HCT116 (cell line): ENCODE measurements at regions not wholly inside any gene's neighbourhood (a gene's known extent, or its start where the extent isn't known, plus 50 kb on each side); places are given as distances from the start of the nearest gene placed in this dataset.
"Not testable (repeated sequence)": the region's sequence is repeated elsewhere in the genome, so short reads cannot be mapped to it uniquely, and the experiment has no call there.

Experiments
- ATAC-seq: fragments of 200-7000 bp; cut with Tn5 transposase; 2 replicates; pipeline ENCODE4 v1.9.1; 2020; ENCODE audit warnings: mild to moderate bottlenecking, moderate library complexity
- BruUV-seq: library from RNA; stranded (reverse); fragments of 400-500 nt; replicated peaks from 2 replicates; lab custom pipeline; 2021; lab: Mats Ljungman, UMichigan
- CTCF ChIA-PET: fragments of 300-600 bp; sonication (Branson Sonifier 250); formaldehyde crosslinking; loops from one replicate; lab custom pipeline; 2021; ENCODE audit warnings: antibody characterized with exemption; lab: Charles Lee
- POLR2A ChIA-PET: fragments of 300-600, 350-600 bp; sonication (Branson Sonifier 250); formaldehyde crosslinking; loops from one replicate; lab custom pipeline; 2021; ENCODE audit warnings: antibody characterized with exemption; lab: Charles Lee
- RAD21 ChIA-PET, 2 experiments: fragments of 300-600 bp; sonication (Branson Sonifier 250); formaldehyde crosslinking; loops; one replicate each; lab custom pipeline; 2023; ENCODE audit warnings: low total read pairs in 2 of 2; ENCODE audit not compliant: uncharacterized antibody in 2 of 2, unreplicated experiment in 2 of 2, low non-redundant PET in 1 of 2; lab: Charles Lee
- DNase-seq: peaks from one replicate; pipeline ENCODE4 v3.0.0-alpha.2; 2010; ENCODE audit warnings: low read depth, low spot score
- H2AFZ ChIP-seq: fragments of 200-600 bp; shearing (Covaris generic), sonication (generic); 2 replicates; pipeline ENCODE4 v1.6.1; 2017; ENCODE audit warnings: low read depth, mixed run types, mixed read lengths, antibody characterized with exemption, low read length; ENCODE audit not compliant: poor library complexity, severe bottlenecking
- H3K27ac ChIP-seq: 2 replicates; pipeline ENCODE4 v1.5.1; 2012; ENCODE audit warnings: low read depth, low read length
- H3K27me3 ChIP-seq: fragments of 200-600 bp; sonication (generic); 2 replicates; pipeline ENCODE4 v1.6.1; 2016; ENCODE audit warnings: mixed run types, low read length, mixed read lengths; ENCODE audit not compliant: insufficient read depth
- H3K36me3 ChIP-seq, 2 experiments: fragments of 200-500 bp in 1 of 2; fragments of 200-600 bp in 1 of 2; sonication (Bioruptor generic) in 1 of 2; sonication (generic) in 1 of 2; 2 replicates each; pipeline versions ENCODE4 v1.5.1 to v1.6.1; 2014 to 2016; ENCODE audit warnings: low read length in 2 of 2, inconsistent platforms in 1 of 2, mixed read lengths in 1 of 2, mixed run types in 1 of 2; ENCODE audit not compliant: insufficient read depth in 2 of 2, control insufficient read depth in 1 of 2
- H3K4me1 ChIP-seq, 2 experiments: fragments of 200-600 bp in 1 of 2; sonication (generic) in 1 of 2; 2 replicates each; pipeline versions ENCODE4 v1.5.1 to v1.6.1; 2012 to 2017; ENCODE audit warnings: low read length in 2 of 2, inconsistent platforms in 1 of 2, mild to moderate bottlenecking in 1 of 2, mixed read lengths in 1 of 2, mixed run types in 1 of 2, moderate library complexity in 1 of 2; ENCODE audit not compliant: insufficient read depth in 2 of 2, control insufficient read depth in 1 of 2
- H3K4me2 ChIP-seq: fragments of 200-600 bp; sonication (generic); 2 replicates; pipeline ENCODE4 v1.6.1; 2017; ENCODE audit warnings: mixed run types, low read length, mixed read lengths
- H3K4me3 ChIP-seq, 2 experiments: fragments of 200-600 bp in 1 of 2; sonication (generic) in 1 of 2; replicated peaks in 1 of 2; 2 replicates each; pipeline ENCODE4 v1.5.1; 2011 to 2016; ENCODE audit warnings: low read length in 2 of 2, control low read depth in 1 of 2, low read depth in 1 of 2, mild to moderate bottlenecking in 1 of 2, mixed read lengths in 1 of 2, mixed run types in 1 of 2
- H3K79me2 ChIP-seq: fragments of 200-600 bp; sonication (generic); 2 replicates; pipeline ENCODE4 v1.6.1; 2017; ENCODE audit warnings: mild to moderate bottlenecking, mixed run types, low read length, moderate library complexity, mixed read lengths; ENCODE audit not compliant: insufficient read depth
- H3K9ac ChIP-seq: fragments of 200-600 bp; sonication (generic); 2 replicates; pipeline ENCODE4 v1.6.1; 2016; ENCODE audit warnings: low read length, mixed read lengths
- H3K9me2 ChIP-seq: fragments of 200-600 bp; sonication (generic), shearing (Covaris generic); 2 replicates; pipeline ENCODE4 v1.6.1; 2017; ENCODE audit warnings: mixed run types, mild to moderate bottlenecking, moderate library complexity; ENCODE audit not compliant: insufficient read depth
- H3K9me3 ChIP-seq, 2 experiments: fragments of 200-500 bp in 1 of 2; fragments of 200-600 bp in 1 of 2; sonication (Bioruptor generic) in 1 of 2; sonication (generic) in 1 of 2; 2 replicates each; pipeline ENCODE4 v1.6.1; 2014 to 2017; ENCODE audit warnings: low read length in 2 of 2, mixed read lengths in 2 of 2, inconsistent platforms in 1 of 2, low read depth in 1 of 2, mild to moderate bottlenecking in 1 of 2, mixed run types in 1 of 2, moderate library complexity in 1 of 2; ENCODE audit not compliant: control insufficient read depth in 1 of 2, insufficient read depth in 1 of 2
- H4K20me1 ChIP-seq: fragments of 200-600 bp; sonication (generic), shearing (Covaris generic); 2 replicates; pipeline ENCODE4 v1.6.1; 2017; ENCODE audit warnings: mixed run types, mild to moderate bottlenecking, moderate library complexity; ENCODE audit not compliant: insufficient read depth
- POLR2AphosphoS5 ChIP-seq: IDR thresholded peaks from 2 replicates; pipeline ENCODE4 v1.6.1; 2011; ENCODE audit warnings: mild to moderate bottlenecking, low read depth, low read length, moderate library complexity
- REST ChIP-seq: IDR thresholded peaks from 2 replicates; pipeline ENCODE4 v1.6.1; 2012; ENCODE audit warnings: low read depth
- ZBTB33 ChIP-seq: IDR thresholded peaks from 2 replicates; pipeline ENCODE4 v1.6.1; 2011; ENCODE audit warnings: mild to moderate bottlenecking, low read length, moderate library complexity; ENCODE audit not compliant: insufficient replicate concordance; ENCODE audit errors: extremely low read depth
- intact Hi-C: fragments of 100-400 bp; cut with micrococcal nuclease; formaldehyde crosslinking; loops from 2 replicates; pipeline ENCODE4 v1.10.0; 2022

DNA sequence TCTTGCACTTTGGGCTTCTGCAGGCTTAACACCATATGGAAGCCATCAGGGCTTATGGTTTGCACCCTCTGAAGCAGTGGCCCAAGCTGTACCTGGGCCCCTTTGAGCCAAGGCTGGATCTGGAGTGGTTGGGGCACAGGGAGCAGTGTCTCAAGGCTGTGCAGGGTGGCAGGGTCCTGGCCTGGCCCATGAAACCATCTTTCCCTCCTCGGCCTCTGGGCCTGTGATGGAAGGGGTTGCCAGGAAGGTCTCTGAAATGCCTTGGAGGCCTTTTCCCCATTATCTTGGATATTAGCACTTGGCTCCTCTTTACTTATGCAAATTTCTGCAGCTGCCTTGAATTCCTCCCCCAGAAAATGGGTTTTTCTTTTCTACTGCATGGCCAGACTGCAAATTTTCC, 134.7 kb upstream of the USP9X start:
- Histone ChIP-seq H3K27ac (no peak overlapping the region), H4K20me1 (no peaks in the 10 kb centered on the region), H3K9me2 (no peaks in the 10 kb centered on the region), H3K36me3 (no peaks in the 10 kb centered on the region), H3K27me3 (no peaks in the 10 kb centered on the region), H3K9ac (no peak overlapping the region), H3K79me2 (no peaks in the 10 kb centered on the region), H2AFZ (no peak overlapping the region), H3K4me1 (peaks cover 0 to 1% of the 10 kb centered on the region in 2 experiments; a peak in 2 of 4 replicates)
- RAD21 ChIA-PET = no interaction called here
- no peak for DNase-seq
- no peak for TF ChIP-seq REST
- no peak for TF ChIP-seq POLR2AphosphoS5
- no peak for TF ChIP-seq ZBTB33
- TF ChIP-seq, all 23 proteins: peak for 0
- no peak for ATAC-seq
- ChIA-PET POLR2A (no interaction called here), CTCF (no interaction called here)
- H3K4me2 ChIP-seq = no peak overlapping the region
- intact Hi-C loops = no loop called here
- no TSS peak for BruUV-seq
- no peaks in the 10 kb centered on the region for H3K9me3 ChIP-seq
- H3K4me3 ChIP-seq = no peak overlapping the region

GRCh38 chrX:40951407-40951806, 133.8 kb upstream of the USP9X start:
- H3K27me3 ChIP-seq, H3K9ac ChIP-seq, H3K9me3 ChIP-seq, H3K27ac ChIP-seq, H3K4me1 ChIP-seq, CTCF ChIA-PET, H3K9me2 ChIP-seq, POLR2A ChIA-PET, H3K4me2 ChIP-seq, H3K4me3 ChIP-seq, ATAC-seq, BruUV-seq, H3K36me3 ChIP-seq, H3K79me2 ChIP-seq, DNase-seq, H4K20me1 ChIP-seq, RAD21 ChIA-PET, H2AFZ ChIP-seq, intact Hi-C loops: not testable (repeated sequence)
